Adrenal gland (tissue), 9 donors: ENCODE measurements at regions not wholly inside any gene's neighbourhood (a gene's known extent, or its start where the extent isn't known, plus 50 kb on each side); places are given as distances from the start of the nearest gene placed in this dataset.
"Not testable (repeated sequence)": the region's sequence is repeated elsewhere in the genome, so short reads cannot be mapped to it uniquely, and the experiment has no call there.

Experiments
- DNase-seq, 7 donors: peaks; one replicate each; pipeline ENCODE4 v3.0.0-alpha.2; 2019 to 2020
- H3K27ac ChIP-seq, 5 donors: fragments of 200-600 bp; sonication (generic) in 4 of 5; 1 replicate in 3 of 5; 2 replicates in 2 of 5; pipeline versions ENCODE4 v1.5.1 to v1.8.0; 2016 to 2020; ENCODE audit warnings: mild to moderate bottlenecking in 1 of 5
- H3K27me3 ChIP-seq: fragments of 200-600 bp; 2 replicates; pipeline ENCODE4 v1.8.0; 2021
- H3K36me3 ChIP-seq, 2 donors: fragments of 200-600 bp; replicated peaks in 1 of 2; 1 replicate in 1 of 2; 2 replicates in 1 of 2; pipeline versions ENCODE4 v1.5.1 to v1.8.0; 2018 to 2022
- H3K4me1 ChIP-seq, 2 donors: fragments of 200-600 bp; replicated peaks in 1 of 2; 1 replicate in 1 of 2; 2 replicates in 1 of 2; pipeline versions ENCODE4 v1.5.1 to v1.8.0; 2018 to 2021
- H3K4me3 ChIP-seq, 4 donors: fragments of 200-600 bp; sonication (generic) in 3 of 4; one replicate each; pipeline ENCODE4 v1.5.1; 2016 to 2018
- H3K9me3 ChIP-seq, 3 donors: fragments of 200-600 bp; sonication (generic) in 1 of 3; replicated peaks in 1 of 3; 1 replicate in 2 of 3; 2 replicates in 1 of 3; pipeline versions ENCODE4 v1.5.1 to v1.8.0; 2016 to 2021
- POLR2A ChIP-seq, 2 donors: fragments of 450-650 bp; IDR thresholded peaks; one replicate each; pipeline ENCODE4 v1.6.1; 2017; ENCODE audit warnings: antibody characterized with exemption in 2 of 2, mild to moderate bottlenecking in 2 of 2, moderate library complexity in 1 of 2
- WGBS, 4 donors: extraction: QIAGEN DNeasy Blood & Tissue Kit in 2 of 4; methylation state at CpG; one replicate each; pipeline versions ENCODE4 v1.1.5 to v1.1.7; 2013 to 2017; 5-methylcytosine and 5-hydroxymethylcytosine counted together
- intact Hi-C, 2 donors: fragments of 100-400 bp; cut with DNase I; formaldehyde crosslinking; loops; one replicate each; pipeline versions ENCODE4 v1.14.1 to v1.15.0; 2022 to 2023
- TF ChIP-seq, protein P1 (sequence below), 6 experiments: fragments of 450-650 bp in 4 of 6; fragments of 200-600 bp in 2 of 6; sonication (generic) in 1 of 6; IDR thresholded peaks; 1 replicate in 5 of 6; 2 replicates in 1 of 6; pipeline versions ENCODE4 v1.5.1 to v1.8.0; 2016 to 2021; ENCODE audit warnings: antibody characterized with exemption in 6 of 6, mild to moderate bottlenecking in 2 of 6, moderate library complexity in 1 of 6
- donor health status: healthy with polysubstance abuse.
- donor health status: Bipolar disorder and iron deficiency.
- donor health status: DM: yes; HTN: yes; CAD: no.
- donor health status: DM: no; HTN: no; CAD: no.
- donor health status: DM: no; HTN: no; CAD: no.

DNA sequence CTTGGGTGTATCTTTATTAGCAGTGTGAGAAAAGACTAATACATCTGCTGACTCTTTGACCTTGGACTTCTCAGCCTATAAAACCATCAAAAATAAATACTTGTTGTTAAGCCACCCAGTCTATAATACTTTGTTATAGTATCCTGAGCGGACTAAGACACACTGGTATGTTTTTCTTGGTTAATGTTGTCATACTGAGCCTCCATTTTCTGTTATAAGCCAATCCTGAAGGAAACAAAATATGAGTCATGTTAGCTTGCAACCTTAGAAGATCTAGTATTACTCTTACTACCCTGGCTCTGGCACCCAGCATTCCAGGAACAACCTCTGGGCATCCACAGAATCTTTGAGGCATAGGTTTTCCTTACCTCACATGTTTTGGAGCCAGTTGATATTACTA lies 307.2 kb downstream of the FRK start:
- intact Hi-C loops = no loop called here
- WGBS, 4 donors = 65 to 79% (median 74%) methylated on average over 1 of the region's 1 CpG
- Histone ChIP-seq H3K27me3 (no peaks in the 10 kb centered on the region), H3K4me1 (no peaks in the 10 kb centered on the region), H3K9me3 (no peaks in the 10 kb centered on the region), H3K4me3 (no peak overlapping the region), H3K27ac (no peak overlapping the region), H3K36me3 (no peaks in the 10 kb centered on the region)
- no peak for DNase-seq
- no peak for TF ChIP-seq POLR2A (IDR thresholded peaks at IDR 0.05)
- TF ChIP-seq, protein P1, sequence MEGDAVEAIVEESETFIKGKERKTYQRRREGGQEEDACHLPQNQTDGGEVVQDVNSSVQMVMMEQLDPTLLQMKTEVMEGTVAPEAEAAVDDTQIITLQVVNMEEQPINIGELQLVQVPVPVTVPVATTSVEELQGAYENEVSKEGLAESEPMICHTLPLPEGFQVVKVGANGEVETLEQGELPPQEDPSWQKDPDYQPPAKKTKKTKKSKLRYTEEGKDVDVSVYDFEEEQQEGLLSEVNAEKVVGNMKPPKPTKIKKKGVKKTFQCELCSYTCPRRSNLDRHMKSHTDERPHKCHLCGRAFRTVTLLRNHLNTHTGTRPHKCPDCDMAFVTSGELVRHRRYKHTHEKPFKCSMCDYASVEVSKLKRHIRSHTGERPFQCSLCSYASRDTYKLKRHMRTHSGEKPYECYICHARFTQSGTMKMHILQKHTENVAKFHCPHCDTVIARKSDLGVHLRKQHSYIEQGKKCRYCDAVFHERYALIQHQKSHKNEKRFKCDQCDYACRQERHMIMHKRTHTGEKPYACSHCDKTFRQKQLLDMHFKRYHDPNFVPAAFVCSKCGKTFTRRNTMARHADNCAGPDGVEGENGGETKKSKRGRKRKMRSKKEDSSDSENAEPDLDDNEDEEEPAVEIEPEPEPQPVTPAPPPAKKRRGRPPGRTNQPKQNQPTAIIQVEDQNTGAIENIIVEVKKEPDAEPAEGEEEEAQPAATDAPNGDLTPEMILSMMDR (IDR thresholded peaks at IDR 0.05) = no peak

DNA sequence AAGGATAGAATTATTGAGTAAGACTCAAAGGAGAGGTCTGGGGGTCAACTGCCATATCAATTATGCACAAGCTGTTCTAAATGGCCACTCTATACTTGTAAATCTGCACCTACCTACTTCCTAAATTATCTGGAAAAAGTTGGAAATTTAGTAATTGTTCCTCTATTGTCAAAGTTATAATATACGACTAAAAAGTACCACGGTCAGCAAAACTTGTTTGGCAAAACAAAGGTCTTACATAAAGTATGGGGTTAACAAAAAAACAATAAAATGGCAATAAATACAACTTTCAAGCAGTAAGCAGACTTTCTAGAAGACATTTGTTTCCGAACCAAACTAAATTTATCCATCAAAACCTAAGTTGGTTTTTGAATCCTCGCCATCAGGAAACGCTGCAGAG lies 309.7 kb downstream of the FRK start:
- H3K36me3 ChIP-seq = no peaks in the 10 kb centered on the region
- TF ChIP-seq, protein P1 (IDR thresholded peaks at IDR 0.05) = no peak
- no peak for TF ChIP-seq POLR2A (IDR thresholded peaks at IDR 0.05)
- H3K27ac ChIP-seq = no peak overlapping the region
- H3K9me3 ChIP-seq = no peaks in the 10 kb centered on the region
- intact Hi-C loops = no loop called here
- WGBS, 4 donors = 77 to 91% (median 86%) methylated on average over 5 of the region's 5 CpGs
- DNase-seq = no peak
- no peaks in the 10 kb centered on the region for H3K27me3 ChIP-seq
- H3K4me3 ChIP-seq = no peak overlapping the region
- H3K4me1 ChIP-seq = no peaks in the 10 kb centered on the region

DNA sequence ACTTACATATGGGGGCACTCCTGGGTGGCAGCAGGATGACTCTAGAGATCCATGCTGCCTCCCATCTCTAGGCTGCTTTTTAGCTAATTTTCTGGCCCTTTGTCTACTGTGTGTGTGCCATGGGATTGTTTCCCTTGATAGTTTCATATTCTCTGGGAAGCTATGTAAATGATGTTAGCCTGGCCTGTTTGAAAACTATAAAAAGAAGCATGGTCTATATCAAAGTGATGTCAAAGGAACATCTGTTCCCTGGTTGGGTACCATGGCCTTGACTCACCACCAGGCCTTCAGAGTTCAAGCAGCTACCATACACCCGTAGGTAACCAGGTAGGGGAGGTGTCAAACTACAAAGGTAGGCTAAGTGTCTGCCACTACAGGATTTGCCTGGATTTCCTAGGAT lies 310.4 kb downstream of the FRK start:
- Histone ChIP-seq H3K27me3 (no peaks in the 10 kb centered on the region), H3K4me1 (no peaks in the 10 kb centered on the region), H3K36me3 (no peaks in the 10 kb centered on the region), H3K9me3 (no peaks in the 10 kb centered on the region), H3K27ac (no peak overlapping the region), H3K4me3 (no peak overlapping the region)
- 78 to 95% (median 90%) methylated on average over 1 of the region's 1 CpG for WGBS, 4 donors
- intact Hi-C loops = no loop called here
- DNase-seq = no peak
- TF ChIP-seq, protein P1 (IDR thresholded peaks at IDR 0.05) = no peak

DNA sequence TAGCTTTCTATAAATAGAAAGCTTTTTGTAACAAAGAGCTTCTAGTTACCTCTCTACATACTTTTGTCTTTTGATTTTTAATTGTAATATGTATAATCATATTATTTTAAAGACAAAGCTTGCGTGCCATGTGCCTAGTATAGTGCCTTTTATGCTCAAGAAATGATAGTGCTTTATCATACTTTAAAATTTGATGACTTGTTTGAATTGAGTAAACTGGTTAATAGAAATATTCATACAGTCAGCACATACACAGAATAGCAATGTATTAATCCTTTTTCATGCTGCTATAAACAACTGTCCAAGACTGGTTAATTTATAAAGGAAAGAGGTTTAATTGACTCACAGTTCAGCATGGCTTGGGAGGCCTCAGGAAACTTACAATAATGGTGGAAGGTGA lies 313.0 kb downstream of the FRK start:
- intact Hi-C loops = no loop called here
- DNase-seq = no peak
- no peak overlapping the region for H3K27ac ChIP-seq
- H3K27me3 ChIP-seq = no peaks in the 10 kb centered on the region
- no peaks in the 10 kb centered on the region for H3K9me3 ChIP-seq
- 0 to 2% (median 0%) methylated on average over 1 of the region's 1 CpG for WGBS, 4 donors
- H3K4me3 ChIP-seq = no peak overlapping the region
- no peaks in the 10 kb centered on the region for H3K36me3 ChIP-seq
- H3K4me1 ChIP-seq = no peaks in the 10 kb centered on the region
- TF ChIP-seq, protein P1 (IDR thresholded peaks at IDR 0.05) = no peak
- TF ChIP-seq POLR2A (IDR thresholded peaks at IDR 0.05) = no peak

DNA sequence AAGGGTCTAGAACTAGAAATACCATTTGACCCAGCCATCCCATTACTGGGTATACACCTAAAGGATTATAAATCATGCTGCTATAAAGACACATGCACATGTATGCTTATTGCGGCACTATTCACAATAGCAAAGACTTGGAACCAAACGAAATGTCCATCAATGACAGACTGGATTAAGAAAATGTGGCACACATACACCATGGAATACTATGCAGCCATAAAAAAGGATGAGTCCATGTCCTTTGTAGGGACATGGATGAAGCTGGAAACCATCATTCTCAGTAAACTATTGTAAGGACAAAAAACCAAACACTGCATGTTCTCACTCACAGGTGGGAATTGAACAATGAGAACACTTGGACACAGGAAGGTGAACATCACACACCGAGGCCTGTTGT lies 314.1 kb downstream of the FRK start:
- 75 to 93% (median 88%) methylated on average over 3 of the region's 3 CpGs for WGBS, 4 donors
- H3K27ac ChIP-seq, H3K36me3 ChIP-seq, H3K4me1 ChIP-seq, intact Hi-C loops, DNase-seq, H3K27me3 ChIP-seq, H3K9me3 ChIP-seq, H3K4me3 ChIP-seq: not testable (repeated sequence)
